Skeletal muscle satellite cell (primary cell): ENCODE measurements at regions not wholly inside any gene's neighbourhood (a gene's known extent, or its start where the extent isn't known, plus 50 kb on each side); places are given as distances from the start of the nearest gene placed in this dataset.
A peak's percentile ranks its signal among the peaks of the same experiment; 100 is the strongest.

ENCODE experiments used
- H3K27me3 ChIP-seq: 2 replicates; pipeline ENCODE4 v1.7.0; 2013; ENCODE audit warnings: low read length; ENCODE audit not compliant: control insufficient read depth, insufficient read depth
- H3K36me3 ChIP-seq: 2 replicates; pipeline ENCODE4 v1.7.0; 2013; ENCODE audit warnings: mild to moderate bottlenecking, control low read depth, low read length; ENCODE audit not compliant: insufficient read depth
- H3K4me1 ChIP-seq: 2 replicates; pipeline ENCODE4 v1.7.0; 2013; ENCODE audit warnings: low read length; ENCODE audit not compliant: control insufficient read depth, insufficient read depth
- H3K4me2 ChIP-seq: 2 replicates; pipeline ENCODE4 v1.7.0; 2013; ENCODE audit warnings: mild to moderate bottlenecking, low read length
- H3K4me3 ChIP-seq: 2 replicates; pipeline ENCODE4 v1.7.0; 2013; ENCODE audit warnings: low read length
- H3K9ac ChIP-seq: 2 replicates; pipeline ENCODE4 v1.7.0; 2013; ENCODE audit warnings: mild to moderate bottlenecking, low read depth, low read length, moderate library complexity
- H3K9me3 ChIP-seq: replicated peaks from 2 replicates; pipeline ENCODE4 v1.7.0; 2013; ENCODE audit warnings: mild to moderate bottlenecking, control low read depth, low read length

DNA sequence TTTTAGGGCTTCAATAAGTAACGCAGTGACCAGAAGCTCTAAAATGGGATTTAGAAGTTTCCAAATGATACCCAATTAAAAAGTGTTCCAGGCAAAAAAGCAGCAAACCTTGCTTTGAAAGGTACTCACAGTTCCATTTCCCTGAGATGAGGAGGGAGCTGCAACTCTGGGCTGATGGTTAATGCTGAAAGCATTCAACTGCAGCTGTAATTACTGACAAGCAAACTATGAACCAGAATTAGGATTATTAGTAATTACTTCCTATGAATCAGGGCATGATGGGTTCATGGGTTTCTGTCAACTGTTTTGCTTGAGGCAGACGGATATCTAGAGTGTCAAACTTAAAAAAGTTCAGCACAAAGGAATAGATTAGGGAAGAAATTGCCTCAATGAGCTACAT, 357.4 kb downstream of the STIM2 start:
- no peaks in the 10 kb centered on the region for H3K9me3 ChIP-seq
- no peak overlapping the region for H3K9ac ChIP-seq
- no peaks in the 10 kb centered on the region for H3K36me3 ChIP-seq
- H3K4me1 ChIP-seq = peaks cover 7% of the 10 kb centered on the region
- H3K4me2 ChIP-seq = peak overlapping the region; percentile 70
- H3K4me3 ChIP-seq = no peak overlapping the region
- no peaks in the 10 kb centered on the region for H3K27me3 ChIP-seq

DNA sequence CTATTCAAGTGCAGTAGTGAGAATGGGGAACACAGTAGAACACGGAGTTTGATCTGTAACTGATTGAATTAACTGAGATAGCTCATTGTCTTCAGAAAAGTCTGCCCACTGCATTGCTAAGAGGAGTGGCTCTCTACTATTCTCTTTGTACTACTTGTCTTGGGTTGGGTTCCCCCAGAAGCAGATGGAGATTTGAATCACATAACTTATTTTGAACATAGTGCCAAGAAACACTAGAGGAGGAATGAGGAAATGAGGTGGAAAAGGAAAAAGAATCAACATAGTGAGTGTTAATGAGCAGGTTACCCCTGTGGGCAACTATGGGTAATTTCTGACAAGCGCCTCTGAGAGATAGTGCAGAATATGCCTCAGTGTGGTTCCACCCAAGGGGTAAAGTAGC, 362.7 kb downstream of the STIM2 start:
- Histone ChIP-seq H3K9ac (no peak overlapping the region), H3K9me3 (no peaks in the 10 kb centered on the region), H3K4me1 (no peaks in the 10 kb centered on the region), H3K36me3 (no peaks in the 10 kb centered on the region), H3K27me3 (no peaks in the 10 kb centered on the region), H3K4me2 (no peak overlapping the region), H3K4me3 (no peak overlapping the region)

DNA sequence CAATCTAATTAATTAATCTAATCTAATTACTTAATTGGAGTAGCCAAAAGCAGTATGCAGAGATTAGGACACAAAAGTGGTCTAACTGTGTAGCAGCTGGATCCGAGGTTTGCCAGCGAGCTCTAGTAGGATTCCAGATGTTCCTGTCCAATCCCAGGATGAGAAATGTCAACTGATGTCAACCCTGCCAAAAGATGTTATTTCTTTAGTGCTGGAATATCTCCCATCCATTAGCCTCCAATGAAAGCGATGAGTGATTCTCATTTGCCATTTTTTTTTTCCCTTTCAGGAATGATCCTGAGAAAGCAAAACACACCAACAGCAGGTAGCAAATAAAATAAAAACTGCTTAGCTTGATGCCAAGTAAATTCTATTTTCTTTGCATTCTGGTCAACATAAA, 372.9 kb downstream of the STIM2 start:
- no peak overlapping the region for H3K4me3 ChIP-seq
- no peak overlapping the region for H3K9ac ChIP-seq
- H3K4me2 ChIP-seq = no peak overlapping the region
- H3K4me1 ChIP-seq = no peaks in the 10 kb centered on the region
- H3K27me3 ChIP-seq = no peaks in the 10 kb centered on the region
- H3K9me3 ChIP-seq = no peaks in the 10 kb centered on the region
- no peaks in the 10 kb centered on the region for H3K36me3 ChIP-seq

DNA sequence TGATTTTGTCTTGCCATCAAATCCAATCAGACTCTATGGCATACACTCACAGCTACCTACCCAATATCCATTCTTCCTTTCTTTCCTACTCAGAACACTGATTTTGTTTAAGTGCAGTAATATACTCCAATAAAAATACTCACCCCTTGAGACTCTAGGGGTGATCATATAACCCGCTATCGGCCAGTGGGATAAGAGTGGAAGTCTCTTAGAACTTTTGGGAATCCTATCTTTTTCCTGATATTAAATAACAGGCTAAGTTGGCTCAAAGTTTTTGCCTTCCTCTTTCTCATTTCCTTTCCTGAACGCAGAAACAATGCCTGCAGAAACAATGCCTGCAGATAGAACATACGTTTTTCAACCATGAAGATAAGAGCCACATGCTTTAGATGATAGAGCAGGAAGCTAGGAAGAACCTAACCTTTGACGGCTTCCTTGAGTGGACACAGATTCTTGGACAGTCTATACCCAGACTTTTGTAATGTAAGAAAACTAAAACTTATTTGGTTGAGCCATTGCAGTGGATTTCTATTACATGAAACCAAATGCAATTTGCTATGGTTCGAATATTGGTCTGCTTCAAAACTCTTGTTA, 373.8 kb downstream of the STIM2 start:
- Histone ChIP-seq H3K36me3 (no peaks in the 10 kb centered on the region), H3K9me3 (no peaks in the 10 kb centered on the region), H3K27me3 (no peaks in the 10 kb centered on the region), H3K4me2 (no peak overlapping the region), H3K4me3 (no peak overlapping the region), H3K4me1 (no peaks in the 10 kb centered on the region), H3K9ac (no peak overlapping the region)

DNA sequence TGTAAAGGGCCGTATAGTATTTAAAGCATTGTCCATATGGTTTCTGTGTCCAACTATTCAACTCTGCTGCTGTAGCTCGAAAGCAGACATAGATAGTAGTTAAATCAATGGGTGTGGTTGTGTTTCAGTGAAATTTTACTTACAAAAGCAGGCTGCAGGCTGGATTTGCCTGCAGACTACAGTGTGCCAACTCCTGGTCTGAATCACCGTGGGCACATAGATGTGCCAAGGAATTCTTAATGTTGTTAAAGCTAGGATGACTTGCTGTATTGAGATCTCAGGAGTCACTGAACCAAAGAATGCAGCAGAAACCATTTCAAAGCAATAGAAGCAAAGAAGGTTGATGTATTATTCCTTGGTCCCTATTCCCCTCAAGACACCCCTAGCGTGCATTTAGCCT, 379.0 kb downstream of the STIM2 start:
- H3K4me3 ChIP-seq = no peak overlapping the region
- no peak overlapping the region for H3K4me2 ChIP-seq
- H3K9ac ChIP-seq = no peak overlapping the region
- H3K4me1 ChIP-seq = no peaks in the 10 kb centered on the region
- no peaks in the 10 kb centered on the region for H3K27me3 ChIP-seq
- H3K36me3 ChIP-seq = no peaks in the 10 kb centered on the region
- no peaks in the 10 kb centered on the region for H3K9me3 ChIP-seq

DNA sequence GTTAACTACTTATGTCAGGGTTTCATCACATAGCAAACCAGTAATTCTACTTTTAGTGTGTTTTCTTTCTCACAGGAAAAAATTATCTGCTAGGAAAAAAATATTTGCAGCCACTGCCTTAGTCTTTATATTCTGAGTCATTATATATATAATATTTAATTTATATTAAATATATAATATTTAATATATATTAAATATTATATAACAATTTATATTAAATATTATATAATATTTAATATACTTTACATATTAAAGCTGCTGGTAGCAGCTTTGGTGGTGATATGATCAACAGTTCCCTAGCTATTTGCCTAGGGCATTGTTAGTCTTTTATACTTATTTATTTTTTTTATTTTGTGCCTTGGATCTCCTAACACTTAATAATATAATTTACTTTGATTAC, 381.6 kb downstream of the STIM2 start:
- no peaks in the 10 kb centered on the region for H3K9me3 ChIP-seq
- H3K9ac ChIP-seq = no peak overlapping the region
- H3K4me3 ChIP-seq = no peak overlapping the region
- H3K4me1 ChIP-seq = no peaks in the 10 kb centered on the region
- H3K4me2 ChIP-seq = no peak overlapping the region
- H3K27me3 ChIP-seq = no peaks in the 10 kb centered on the region
- H3K36me3 ChIP-seq = no peaks in the 10 kb centered on the region

DNA sequence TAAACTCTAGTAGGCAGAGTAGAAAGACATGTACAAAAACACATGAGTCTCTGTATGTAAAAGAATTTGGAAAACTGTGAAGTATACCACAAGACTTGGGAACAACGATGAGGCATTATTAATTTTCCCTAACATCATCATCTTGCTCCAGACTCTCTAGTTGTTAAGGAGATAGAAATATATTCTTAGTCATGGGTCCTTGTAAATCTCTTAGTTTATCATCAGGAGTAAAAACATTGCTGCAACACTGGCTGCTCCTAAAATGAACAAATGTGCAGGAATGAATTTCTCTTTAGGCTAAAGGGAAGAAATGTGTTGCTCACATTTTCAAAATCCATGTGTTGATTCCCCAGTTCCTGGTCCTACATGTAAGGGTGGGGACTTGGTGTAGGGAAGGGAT, 384.6 kb downstream of the STIM2 start:
- Histone ChIP-seq H3K9me3 (no peaks in the 10 kb centered on the region), H3K9ac (no peak overlapping the region), H3K4me1 (no peaks in the 10 kb centered on the region), H3K4me2 (no peak overlapping the region), H3K36me3 (no peaks in the 10 kb centered on the region), H3K27me3 (no peaks in the 10 kb centered on the region), H3K4me3 (no peak overlapping the region)

DNA sequence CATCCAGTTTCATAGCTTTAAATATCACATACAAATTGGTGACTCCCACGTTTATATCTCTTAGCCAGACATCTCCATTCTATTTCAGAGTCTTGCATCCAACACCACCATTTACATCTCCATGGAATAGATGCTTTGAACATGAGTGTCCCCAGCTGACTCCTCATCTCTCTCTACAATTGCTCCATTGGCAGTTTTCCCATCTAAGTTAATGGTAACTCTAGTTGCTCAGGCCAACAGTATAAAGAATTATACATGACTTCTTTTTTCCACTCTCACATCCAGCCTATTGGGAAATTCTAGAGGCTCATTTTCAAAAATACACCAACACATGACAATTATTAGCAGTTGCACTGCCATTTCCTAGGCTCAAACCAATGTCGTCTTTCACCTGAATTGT, 388.2 kb downstream of the STIM2 start:
- Histone ChIP-seq H3K36me3 (no peaks in the 10 kb centered on the region), H3K9me3 (no peaks in the 10 kb centered on the region), H3K9ac (no peak overlapping the region), H3K27me3 (no peaks in the 10 kb centered on the region), H3K4me3 (no peak overlapping the region), H3K4me2 (no peak overlapping the region), H3K4me1 (no peaks in the 10 kb centered on the region)

DNA sequence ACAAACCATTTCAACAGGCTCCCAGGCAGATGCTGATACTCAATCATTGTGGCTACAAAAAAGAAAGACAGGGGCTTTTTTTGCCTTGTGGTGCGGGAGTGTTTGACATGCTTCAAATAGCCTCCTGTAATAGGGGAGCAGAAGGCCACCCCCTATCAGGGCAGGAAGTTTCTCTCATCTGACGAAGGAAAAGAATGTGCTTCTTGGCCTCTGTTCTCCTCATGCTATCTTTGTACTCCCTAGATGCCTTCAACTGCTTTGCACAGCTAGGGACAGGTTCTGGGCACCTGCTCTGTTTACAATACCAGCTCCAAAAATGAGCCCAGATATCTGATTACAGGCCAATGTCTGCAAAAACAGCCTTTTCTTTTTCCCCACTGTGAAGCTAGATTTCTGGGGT, 391.1 kb downstream of the STIM2 start:
- Histone ChIP-seq H3K4me2 (no peak overlapping the region), H3K9ac (no peak overlapping the region), H3K4me1 (no peaks in the 10 kb centered on the region), H3K9me3 (no peaks in the 10 kb centered on the region), H3K36me3 (no peaks in the 10 kb centered on the region), H3K27me3 (no peaks in the 10 kb centered on the region), H3K4me3 (no peak overlapping the region)

DNA sequence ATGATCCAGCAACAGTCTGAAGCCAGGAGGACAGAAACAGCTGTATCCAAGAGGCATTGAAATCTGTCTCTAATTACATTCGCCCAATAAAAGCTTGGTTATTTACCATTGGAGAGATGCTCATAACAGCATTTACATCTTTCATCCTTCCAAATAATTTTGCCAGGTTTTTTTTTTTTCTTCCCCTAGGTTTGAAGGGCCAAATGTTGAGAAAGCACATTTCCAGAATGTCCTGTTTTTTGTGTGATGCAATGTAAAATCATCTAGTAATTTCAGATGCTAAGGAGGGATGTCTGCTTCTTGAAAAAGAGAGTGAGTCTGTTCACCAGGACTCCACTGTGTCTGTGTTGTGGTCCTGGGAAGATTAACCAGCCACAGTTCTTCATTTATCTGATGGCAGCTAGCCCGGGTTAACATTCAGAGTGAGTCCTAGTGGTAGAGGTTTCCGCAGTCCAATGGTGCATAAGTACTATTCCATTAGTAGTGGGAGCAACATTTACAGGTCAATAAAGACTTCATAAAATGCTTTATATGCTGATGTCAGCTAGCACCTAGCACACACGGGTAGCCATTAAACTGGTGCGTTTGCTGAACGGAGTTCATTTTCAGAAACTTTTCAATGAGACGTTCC, 406.8 kb downstream of the STIM2 start:
- H3K9ac ChIP-seq = no peak overlapping the region
- no peaks in the 10 kb centered on the region for H3K4me1 ChIP-seq
- H3K9me3 ChIP-seq = no peaks in the 10 kb centered on the region
- H3K27me3 ChIP-seq = no peaks in the 10 kb centered on the region
- H3K4me2 ChIP-seq = no peak overlapping the region
- no peaks in the 10 kb centered on the region for H3K36me3 ChIP-seq
- H3K4me3 ChIP-seq = no peak overlapping the region

DNA sequence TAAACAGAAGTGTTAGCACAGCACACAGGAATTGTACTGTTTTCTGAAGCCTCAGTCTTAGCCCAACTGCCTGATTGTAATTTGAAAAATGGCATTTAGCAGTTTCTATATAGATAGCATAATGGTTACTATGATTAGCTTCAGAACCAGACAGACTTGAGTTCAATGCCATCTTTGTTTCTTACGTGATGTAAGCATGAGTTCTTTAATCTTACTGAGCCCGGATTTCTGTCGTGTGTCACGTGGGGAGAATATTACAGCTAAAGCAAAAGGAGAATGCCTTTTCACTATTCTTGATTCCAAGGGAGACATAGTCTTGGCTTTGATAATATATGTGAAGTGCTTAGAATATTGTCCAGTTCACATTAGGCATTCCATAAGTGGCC, 407.3 kb downstream of the STIM2 start:
- Histone ChIP-seq H3K9ac (no peak overlapping the region), H3K4me1 (no peaks in the 10 kb centered on the region), H3K4me2 (no peak overlapping the region), H3K4me3 (no peak overlapping the region), H3K9me3 (no peaks in the 10 kb centered on the region), H3K27me3 (no peaks in the 10 kb centered on the region), H3K36me3 (no peaks in the 10 kb centered on the region)

DNA sequence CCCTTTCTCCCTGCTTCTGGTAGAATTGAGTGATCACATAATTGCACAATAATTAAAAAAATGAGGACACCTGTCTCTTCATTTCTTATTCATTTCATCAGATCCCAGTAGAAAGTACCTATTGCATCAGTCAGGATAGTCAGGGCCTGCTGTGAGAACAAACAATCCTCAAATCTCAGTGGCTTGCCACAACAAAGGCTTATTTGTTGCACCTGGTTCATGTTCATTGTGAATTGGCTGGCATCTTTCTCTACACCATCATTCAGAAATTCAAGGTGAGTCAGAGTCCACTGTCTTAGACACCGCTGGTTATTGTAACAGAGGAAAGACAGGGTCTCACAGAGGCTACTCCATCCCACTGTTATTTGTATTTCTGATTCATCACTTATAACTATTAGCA, 409.8 kb downstream of the STIM2 start:
- no peaks in the 10 kb centered on the region for H3K36me3 ChIP-seq
- H3K4me1 ChIP-seq = no peaks in the 10 kb centered on the region
- H3K9ac ChIP-seq = no peak overlapping the region
- H3K4me2 ChIP-seq = no peak overlapping the region
- H3K27me3 ChIP-seq = no peaks in the 10 kb centered on the region
- no peaks in the 10 kb centered on the region for H3K9me3 ChIP-seq
- no peak overlapping the region for H3K4me3 ChIP-seq
